GM23248 (cell line): ENCODE measurements at regions not wholly inside any gene's neighbourhood (a gene's known extent, or its start where the extent isn't known, plus 50 kb on each side); places are given as distances from the start of the nearest gene placed in this dataset.
"Not testable (repeated sequence)": the region's sequence is repeated elsewhere in the genome, so short reads cannot be mapped to it uniquely, and the experiment has no call there.

Experiments
- DNase-seq: peaks from one replicate; pipeline ENCODE4 v3.0.0-alpha.2; 2015
- H2AFZ ChIP-seq: fragments of 200-600 bp; sonication (generic); 2 replicates; pipeline ENCODE4 v1.6.1; 2016; ENCODE audit warnings: antibody characterized with exemption
- H3F3A ChIP-seq: fragments of 200-600 bp; sonication (generic); 2 replicates; pipeline ENCODE4 v1.6.1; 2016; ENCODE audit warnings: mild to moderate bottlenecking, antibody characterized with exemption, mixed run types; ENCODE audit not compliant: insufficient read depth
- H3K27ac ChIP-seq: fragments of 200-600 bp; sonication (generic); 2 replicates; pipeline ENCODE4 v1.5.1; 2016; ENCODE audit warnings: mild to moderate bottlenecking
- H3K27me3 ChIP-seq: fragments of 200-600 bp; sonication (generic); replicated peaks from 2 replicates; pipeline ENCODE4 v1.6.1; 2016; ENCODE audit warnings: mild to moderate bottlenecking; ENCODE audit not compliant: insufficient read depth
- H3K36me3 ChIP-seq: fragments of 200-600 bp; sonication (generic); 2 replicates; pipeline ENCODE4 v1.6.1; 2016; ENCODE audit warnings: low read depth, mild to moderate bottlenecking
- H3K4me1 ChIP-seq: fragments of 200-600 bp; sonication (generic); 2 replicates; pipeline ENCODE4 v1.6.1; 2016; ENCODE audit warnings: mild to moderate bottlenecking; ENCODE audit not compliant: insufficient read depth
- H3K4me2 ChIP-seq: fragments of 200-600 bp; sonication (generic); one replicate; pipeline ENCODE4 v1.6.1; 2016; ENCODE audit warnings: mild to moderate bottlenecking; ENCODE audit not compliant: unreplicated experiment
- H3K4me3 ChIP-seq: fragments of 200-600 bp; sonication (generic); 2 replicates; pipeline ENCODE4 v1.5.1; 2016; ENCODE audit warnings: mild to moderate bottlenecking
- H3K79me2 ChIP-seq: fragments of 200-600 bp; sonication (generic); 2 replicates; pipeline ENCODE4 v1.6.1; 2016; ENCODE audit warnings: mild to moderate bottlenecking; ENCODE audit not compliant: insufficient read depth
- H3K9ac ChIP-seq: fragments of 200-600 bp; sonication (generic); 2 replicates; pipeline ENCODE4 v1.6.1; 2016; ENCODE audit warnings: mild to moderate bottlenecking
- H3K9me2 ChIP-seq: fragments of 200-600 bp; sonication (generic); 2 replicates; pipeline ENCODE4 v1.6.1; 2016; ENCODE audit warnings: mixed run types, mild to moderate bottlenecking, moderate library complexity; ENCODE audit not compliant: insufficient read depth
- H3K9me3 ChIP-seq: fragments of 200-600 bp; sonication (generic); one replicate; pipeline ENCODE4 v1.6.1; 2017; ENCODE audit warnings: low read depth
- H4K20me1 ChIP-seq: fragments of 200-600 bp; sonication (generic); 2 replicates; pipeline ENCODE4 v1.6.0; 2016; ENCODE audit not compliant: insufficient read depth
- EZH2 ChIP-seq: fragments of 200-600 bp; sonication (generic); IDR thresholded peaks from 2 replicates; pipeline ENCODE4 v1.6.1; 2018; ENCODE audit warnings: antibody characterized with exemption, mild to moderate bottlenecking; ENCODE audit not compliant: insufficient read depth, poor library complexity, severe bottlenecking
- EZH2phosphoT487 ChIP-seq: fragments of 200-600 bp; sonication (generic); IDR thresholded peaks from 2 replicates; pipeline ENCODE4 v1.6.1; 2018; ENCODE audit warnings: antibody characterized with exemption, moderate library complexity, mild to moderate bottlenecking, low read depth; ENCODE audit not compliant: insufficient read depth
- WGBS, 2 experiments: methylation state at CpG; one replicate each; pipeline ENCODE4 v1.1.6; 2015 to 2017; ENCODE audit warnings: low lambda C conversion rate in 2 of 2, low coverage in 1 of 2; ENCODE audit errors: missing lambda C conversion rate in 2 of 2; 5-methylcytosine and 5-hydroxymethylcytosine counted together
- in situ Hi-C: fragments of 300-500 bp; cut with MboI; formaldehyde crosslinking; loops from 2 replicates; pipeline ENCODE4 v1.15.0; 2020

- in situ Hi-C loops: no loop called here
- 1 to 2% methylated on average over 4 of the region's 4 CpGs for WGBS, 2 experiments
- H3K27ac ChIP-seq: peak overlapping the region; percentile 48
- no peaks in the 10 kb centered on the region for H4K20me1 ChIP-seq
- H3K9ac ChIP-seq: peak overlapping the region; percentile 36
- H3K27me3 ChIP-seq: no peaks in the 10 kb centered on the region
- peaks cover 18% of the 10 kb centered on the region for H3K4me1 ChIP-seq
- DNase-seq: peak; percentile 90
- no peak for TF ChIP-seq EZH2phosphoT487
- TF ChIP-seq EZH2: no peak
- H3K9me2 ChIP-seq: no peaks in the 10 kb centered on the region; the same call in 1 of the 2 replicates
- peak overlapping the region; percentile 48 for H2AFZ ChIP-seq
- H3K9me3 ChIP-seq: no peaks in the 10 kb centered on the region
- H3K36me3 ChIP-seq: no peaks in the 10 kb centered on the region
- H3F3A ChIP-seq: peaks cover 18% of the 10 kb centered on the region
- H3K4me2 ChIP-seq: peak overlapping the region; percentile 78
- no peaks in the 10 kb centered on the region for H3K79me2 ChIP-seq
- peak overlapping the region; percentile 60 for H3K4me3 ChIP-seq
Observed at GRCh38 chr3:104359546-104359945, 1007.2 kb upstream of the ALCAM start.

- TF ChIP-seq EZH2: no peak
- TF ChIP-seq EZH2phosphoT487: no peak
- Histone ChIP-seq H3K79me2 (no peaks in the 10 kb centered on the region), H3K4me3 (peak overlapping the region; percentile 60), H3K9ac (peak overlapping the region; percentile 36), H3K9me2 (no peaks in the 10 kb centered on the region; the same call in 1 of the 2 replicates), H2AFZ (peak overlapping the region; percentile 48), H3F3A (peaks cover 18% of the 10 kb centered on the region), H3K4me2 (peak overlapping the region; percentile 78), H3K27me3 (no peaks in the 10 kb centered on the region), H3K36me3 (no peaks in the 10 kb centered on the region), H3K27ac (peak overlapping the region; percentile 48), H3K4me1 (peaks cover 18% of the 10 kb centered on the region), H3K9me3 (no peaks in the 10 kb centered on the region), H4K20me1 (no peaks in the 10 kb centered on the region)
- DNase-seq: no peak
- in situ Hi-C loops: no loop called here
Observed at GRCh38 chr3:104360038-104360437, 1006.7 kb upstream of the ALCAM start.

GRCh38 chr3:104361748-104362147 is 1005.0 kb upstream of the ALCAM start:
- DNase-seq, H3K9me3 ChIP-seq, in situ Hi-C loops, H3K27ac ChIP-seq, H3K4me2 ChIP-seq, H3K9ac ChIP-seq, H3K36me3 ChIP-seq, H3K9me2 ChIP-seq, H3K4me3 ChIP-seq, H4K20me1 ChIP-seq, H3K79me2 ChIP-seq, H3K27me3 ChIP-seq, H2AFZ ChIP-seq: not testable (repeated sequence)
- Histone ChIP-seq H3K4me1 (peaks cover 18% of the 10 kb centered on the region), H3F3A (peaks cover 18% of the 10 kb centered on the region)
- WGBS, 2 experiments: 96 to 98% methylated on average over 8 of the region's 8 CpGs

GRCh38 chr3:104362319-104362718 is 1004.4 kb upstream of the ALCAM start:
- in situ Hi-C loops: no loop called here
- no peaks in the 10 kb centered on the region for H4K20me1 ChIP-seq
- no peak overlapping the region for H3K27ac ChIP-seq
- H3K4me3 ChIP-seq: no peak overlapping the region
- H3K36me3 ChIP-seq: no peaks in the 10 kb centered on the region
- no peak overlapping the region for H3K4me2 ChIP-seq
- H3F3A ChIP-seq: peaks cover 18% of the 10 kb centered on the region
- 89% methylated on average over 6 of the region's 6 CpGs for WGBS, 2 experiments
- no peak overlapping the region for H2AFZ ChIP-seq
- no peak for DNase-seq
- H3K9ac ChIP-seq: no peak overlapping the region
- H3K27me3 ChIP-seq: no peaks in the 10 kb centered on the region
- no peak for TF ChIP-seq EZH2phosphoT487
- no peak for TF ChIP-seq EZH2
- peaks cover 18% of the 10 kb centered on the region for H3K4me1 ChIP-seq
- no peaks in the 10 kb centered on the region for H3K79me2 ChIP-seq
- H3K9me2 ChIP-seq: no peaks in the 10 kb centered on the region
- H3K9me3 ChIP-seq: no peaks in the 10 kb centered on the region

GRCh38 chr3:104367000-104367399 is 999.7 kb upstream of the ALCAM start:
- WGBS, 2 experiments: 21 to 25% methylated on average over 3 of the region's 3 CpGs
- in situ Hi-C loops: no loop called here
- no peak overlapping the region for H3K4me3 ChIP-seq
- H3K4me2 ChIP-seq: no peak overlapping the region
- no peaks in the 10 kb centered on the region for H3K36me3 ChIP-seq
- no peaks in the 10 kb centered on the region for H3K27me3 ChIP-seq
- TF ChIP-seq EZH2 (no peak), EZH2phosphoT487 (no peak)
- peak overlapping the region; percentile 38; the same call in 1 of the 2 replicates for H2AFZ ChIP-seq
- no peak for DNase-seq
- H3K9ac ChIP-seq: no peak overlapping the region
- no peaks in the 10 kb centered on the region for H3F3A ChIP-seq
- no peaks in the 10 kb centered on the region for H3K9me2 ChIP-seq
- no peak overlapping the region for H3K27ac ChIP-seq
- no peaks in the 10 kb centered on the region for H3K4me1 ChIP-seq
- no peaks in the 10 kb centered on the region for H3K79me2 ChIP-seq
- no peaks in the 10 kb centered on the region for H3K9me3 ChIP-seq
- no peaks in the 10 kb centered on the region for H4K20me1 ChIP-seq
